OCI-LY1 (cell line): ENCODE measurements at regions not wholly inside any gene's neighbourhood (a gene's known extent, or its start where the extent isn't known, plus 50 kb on each side); places are given as distances from the start of the nearest gene placed in this dataset.

Source experiments
- H2AFZ ChIP-seq: fragments of 200-600 bp; sonication (generic), shearing (Covaris generic); 2 replicates; pipeline ENCODE4 v1.6.0; 2014; ENCODE audit warnings: antibody characterized with exemption, mild to moderate bottlenecking, low read length
- H3F3A ChIP-seq: fragments of 200-600 bp; sonication (generic), shearing (Covaris generic); 2 replicates; pipeline ENCODE4 v1.6.0; 2014; ENCODE audit warnings: mild to moderate bottlenecking, antibody characterized with exemption, low read length, moderate library complexity; ENCODE audit not compliant: insufficient read depth
- H3K27ac ChIP-seq: fragments of 200-600 bp; sonication (generic); 2 replicates; pipeline ENCODE4 v1.5.1; 2014; ENCODE audit warnings: low read length, mixed run types, mild to moderate bottlenecking, low read depth; ENCODE audit not compliant: poor library complexity, severe bottlenecking
- H3K27me3 ChIP-seq: fragments of 200-600 bp; sonication (generic); 2 replicates; pipeline ENCODE4 v1.6.0; 2014; ENCODE audit warnings: antibody characterized with exemption, mild to moderate bottlenecking, low read length, moderate library complexity; ENCODE audit not compliant: insufficient read depth
- H3K36me3 ChIP-seq: fragments of 200-600 bp; sonication (generic); 2 replicates; pipeline ENCODE4 v1.6.1; 2014; ENCODE audit warnings: mild to moderate bottlenecking, antibody characterized with exemption, low read length, moderate library complexity, mixed read lengths; ENCODE audit not compliant: insufficient read depth
- H3K4me1 ChIP-seq: fragments of 200-600 bp; sonication (generic); 2 replicates; pipeline ENCODE4 v1.5.1; 2014; ENCODE audit warnings: mild to moderate bottlenecking, low read length, moderate library complexity; ENCODE audit not compliant: insufficient read depth, severe bottlenecking
- H3K4me2 ChIP-seq: fragments of 200-600 bp; sonication (generic), shearing (Covaris generic); 2 replicates; pipeline ENCODE4 v1.6.1; 2014; ENCODE audit warnings: low read length
- H3K4me3 ChIP-seq: fragments of 200-600 bp; sonication (generic); 2 replicates; pipeline ENCODE4 v1.5.1; 2014; ENCODE audit warnings: low read length, low read depth, mild to moderate bottlenecking, mixed read lengths; ENCODE audit not compliant: poor library complexity, severe bottlenecking
- H3K79me2 ChIP-seq: fragments of 200-600 bp; shearing (Covaris generic); 2 replicates; pipeline ENCODE4 v1.6.1; 2016; ENCODE audit warnings: mixed run types, low read length, mixed read lengths; ENCODE audit not compliant: insufficient read depth
- H3K9ac ChIP-seq: fragments of 200-600 bp; sonication (generic), shearing (Covaris generic); 2 replicates; pipeline ENCODE4 v1.6.1; 2014; ENCODE audit warnings: mild to moderate bottlenecking, low read length, mixed read lengths
- H3K9me2 ChIP-seq: fragments of 200-600 bp; sonication (generic), shearing (Covaris generic); 2 replicates; pipeline ENCODE4 v1.6.1; 2014; ENCODE audit warnings: low read depth, mild to moderate bottlenecking, low read length, mixed read lengths
- H3K9me3 ChIP-seq: fragments of 200-600 bp; shearing (Covaris generic); 2 replicates; pipeline ENCODE4 v1.6.1; 2014; ENCODE audit warnings: low read length, mixed read lengths
- H4K20me1 ChIP-seq: fragments of 200-600 bp; sonication (generic), shearing (Covaris generic); 2 replicates; pipeline ENCODE4 v1.6.0; 2016; ENCODE audit warnings: mild to moderate bottlenecking, low read length; ENCODE audit not compliant: insufficient read depth
- EZH2 ChIP-seq: fragments of 200-600 bp; sonication (generic), shearing (Covaris generic); IDR thresholded peaks from 2 replicates; pipeline ENCODE4 v1.8.0; 2017; ENCODE audit warnings: borderline replicate concordance, mixed run types, mild to moderate bottlenecking, antibody characterized with exemption, low read length, moderate library complexity, mixed read lengths
- TF ChIP-seq, protein P1 (sequence below): fragments of 200-600 bp; sonication (generic), shearing (Covaris generic); IDR thresholded peaks from 2 replicates; pipeline ENCODE4 v1.5.1; 2017; ENCODE audit warnings: mild to moderate bottlenecking, antibody characterized with exemption, low read length, moderate library complexity, mixed read lengths

DNA sequence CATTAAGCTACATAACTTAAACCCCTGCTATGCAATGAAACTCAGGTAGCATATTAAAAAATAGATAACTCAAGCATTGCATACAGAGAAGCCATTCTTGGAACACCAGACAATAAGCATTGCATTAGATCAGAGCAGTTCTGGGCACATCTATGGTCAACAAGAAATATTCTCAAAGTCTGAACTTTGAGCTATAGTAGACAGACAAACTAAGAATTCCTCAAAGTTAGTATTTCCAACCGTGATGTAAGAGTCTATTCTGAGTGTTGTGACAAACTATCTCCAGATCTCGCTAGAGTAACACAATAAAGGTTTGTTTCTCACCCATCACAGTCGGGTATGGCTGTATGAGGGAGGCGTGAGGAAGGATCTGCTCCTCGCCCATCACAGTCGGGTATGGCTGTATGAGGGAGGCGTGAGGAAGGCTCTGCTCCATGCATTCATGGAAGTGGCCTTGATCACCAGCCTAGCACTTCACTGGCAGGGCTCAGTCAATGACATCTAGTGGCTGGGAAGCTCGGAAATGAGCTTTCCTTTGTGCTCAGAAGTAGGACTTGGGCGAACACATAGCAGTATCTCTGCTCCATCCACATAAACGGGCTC lies 61.6 kb upstream of the ANKRD1 start:
- H3K4me2 ChIP-seq, result no peak overlapping the region
- peak overlapping the region; percentile 76 for H3K27ac ChIP-seq
- TF ChIP-seq, protein P1, sequence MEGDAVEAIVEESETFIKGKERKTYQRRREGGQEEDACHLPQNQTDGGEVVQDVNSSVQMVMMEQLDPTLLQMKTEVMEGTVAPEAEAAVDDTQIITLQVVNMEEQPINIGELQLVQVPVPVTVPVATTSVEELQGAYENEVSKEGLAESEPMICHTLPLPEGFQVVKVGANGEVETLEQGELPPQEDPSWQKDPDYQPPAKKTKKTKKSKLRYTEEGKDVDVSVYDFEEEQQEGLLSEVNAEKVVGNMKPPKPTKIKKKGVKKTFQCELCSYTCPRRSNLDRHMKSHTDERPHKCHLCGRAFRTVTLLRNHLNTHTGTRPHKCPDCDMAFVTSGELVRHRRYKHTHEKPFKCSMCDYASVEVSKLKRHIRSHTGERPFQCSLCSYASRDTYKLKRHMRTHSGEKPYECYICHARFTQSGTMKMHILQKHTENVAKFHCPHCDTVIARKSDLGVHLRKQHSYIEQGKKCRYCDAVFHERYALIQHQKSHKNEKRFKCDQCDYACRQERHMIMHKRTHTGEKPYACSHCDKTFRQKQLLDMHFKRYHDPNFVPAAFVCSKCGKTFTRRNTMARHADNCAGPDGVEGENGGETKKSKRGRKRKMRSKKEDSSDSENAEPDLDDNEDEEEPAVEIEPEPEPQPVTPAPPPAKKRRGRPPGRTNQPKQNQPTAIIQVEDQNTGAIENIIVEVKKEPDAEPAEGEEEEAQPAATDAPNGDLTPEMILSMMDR, result no peak
- no peak overlapping the region for H3K4me3 ChIP-seq
- H3K4me1 ChIP-seq, result peaks cover 27% of the 10 kb centered on the region
- no peak overlapping the region for H3K9ac ChIP-seq
- H3K27me3 ChIP-seq, result no peaks in the 10 kb centered on the region
- no peaks in the 10 kb centered on the region for H4K20me1 ChIP-seq
- no peaks in the 10 kb centered on the region for H3K9me3 ChIP-seq
- H2AFZ ChIP-seq, result no peak overlapping the region
- no peaks in the 10 kb centered on the region for H3F3A ChIP-seq
- H3K36me3 ChIP-seq, result no peaks in the 10 kb centered on the region
- H3K9me2 ChIP-seq, result no peaks in the 10 kb centered on the region
- no peaks in the 10 kb centered on the region for H3K79me2 ChIP-seq

DNA sequence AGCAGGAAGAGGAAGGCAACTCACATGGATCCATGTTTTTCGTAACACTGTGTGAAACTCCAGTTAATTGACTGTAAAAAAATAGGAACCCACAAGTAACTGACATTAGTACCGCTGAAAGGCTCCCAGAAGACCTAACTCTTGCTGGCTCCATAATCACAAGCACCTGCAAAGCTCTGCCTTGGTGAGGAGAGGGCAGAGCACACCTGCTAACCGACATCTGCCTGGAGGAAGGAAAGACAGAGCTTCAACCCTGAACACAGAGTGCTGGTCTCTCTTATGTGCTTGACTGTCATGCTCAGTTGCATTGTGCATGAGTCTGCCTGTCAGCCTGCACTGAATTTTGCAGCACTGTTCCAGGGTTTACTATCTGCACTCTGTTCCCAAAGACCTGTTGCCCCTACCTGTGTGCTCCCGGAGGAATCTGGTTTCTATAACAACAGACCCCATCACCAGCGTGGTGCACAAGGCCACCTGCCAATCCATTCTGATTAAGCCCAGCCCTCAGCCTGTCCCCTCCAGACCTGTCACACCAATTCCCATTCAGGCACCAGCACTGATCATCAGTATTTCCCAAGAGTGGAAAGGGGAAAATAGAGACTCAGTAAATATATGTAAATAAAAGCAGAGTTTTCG lies 63.1 kb upstream of the ANKRD1 start:
- Histone ChIP-seq H3K4me3 (no peak overlapping the region), H3K27ac (peak overlapping the region; percentile 76), H3K4me2 (peak overlapping the region; percentile 4; the same call in 1 of the 2 replicates), H3F3A (no peaks in the 10 kb centered on the region), H3K9me3 (no peaks in the 10 kb centered on the region), H3K79me2 (no peaks in the 10 kb centered on the region), H4K20me1 (no peaks in the 10 kb centered on the region), H3K9ac (no peak overlapping the region), H3K4me1 (peaks cover 27% of the 10 kb centered on the region), H3K27me3 (no peaks in the 10 kb centered on the region), H3K36me3 (no peaks in the 10 kb centered on the region), H3K9me2 (no peaks in the 10 kb centered on the region), H2AFZ (no peak overlapping the region)
- TF ChIP-seq, protein P1, result no peak
- no peak for TF ChIP-seq EZH2

DNA sequence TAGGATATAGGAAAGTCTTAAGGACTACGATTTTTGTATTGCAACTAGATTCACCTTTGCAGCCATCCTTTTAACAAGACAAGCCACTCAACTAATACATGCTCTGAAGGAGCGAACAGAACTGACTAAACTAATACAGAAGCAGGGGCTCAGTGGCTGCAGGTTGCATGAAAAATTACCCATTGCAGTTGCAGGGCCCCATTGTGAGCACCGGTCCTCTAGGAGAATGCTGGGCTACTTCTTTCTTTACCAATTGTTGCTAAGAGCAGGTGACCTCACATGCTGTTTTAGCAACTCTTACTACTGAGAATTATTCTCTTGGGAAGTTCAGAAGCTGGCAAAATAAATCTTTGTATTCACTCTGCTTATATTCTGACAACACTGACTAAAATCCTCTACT lies 64.0 kb upstream of the ANKRD1 start:
- Histone ChIP-seq H2AFZ (no peak overlapping the region), H3K27me3 (no peaks in the 10 kb centered on the region), H4K20me1 (no peaks in the 10 kb centered on the region), H3K27ac (no peak overlapping the region), H3K4me3 (no peak overlapping the region), H3K4me2 (0 out of 2 replicates have a peak overlapping the region, but pooled peaks have one; percentile 4), H3K36me3 (no peaks in the 10 kb centered on the region), H3K9me2 (no peaks in the 10 kb centered on the region), H3K4me1 (peaks cover 27% of the 10 kb centered on the region), H3K9me3 (no peaks in the 10 kb centered on the region), H3K79me2 (no peaks in the 10 kb centered on the region), H3F3A (no peaks in the 10 kb centered on the region), H3K9ac (no peak overlapping the region)
- TF ChIP-seq EZH2, result no peak
- TF ChIP-seq, protein P1, result no peak
